ENCODE measurements at regions not wholly inside any gene's neighbourhood (a gene's known extent, or its start where the extent isn't known, plus 50 kb on each side); places are given as distances from the start of the nearest gene placed in this dataset.

- no peak for TF ChIP-seq CTCF (IDR thresholded peaks at IDR 0.05)
- TF ChIP-seq POLR2A (IDR thresholded peaks at IDR 0.05) = no peak
- TF ChIP-seq POLR2AphosphoS5 (IDR thresholded peaks at IDR 0.05) = no peak
Observed at GRCh38 chr2:58853420-58853819, 612.3 kb upstream of the FANCL start.
